ENCODE measurements at regions not wholly inside any gene's neighbourhood (a gene's known extent, or its start where the extent isn't known, plus 50 kb on each side); places are given as distances from the start of the nearest gene placed in this dataset.

- ChIA-PET POLR2A (no interaction called here), RAD21 (ENCODE audit: unreplicated experiment) (no interaction called here), CTCF (no interaction called here), SMC1A (ENCODE audit: uncharacterized antibody, unreplicated experiment) (interaction anchor here (0.9 to 1.0 kb wide), 2 partner anchors 9 to 16 kb away, joined by 3 to 4 read pairs; no protein-coding TSS in a partner anchor)
- Histone ChIP-seq H3K4me3 (no peak overlapping the region), H3K36me3 (ENCODE audit: control insufficient read depth in 2 of 2, insufficient read depth in 2 of 2, low read length in 1 of 2) (no peaks in the 10 kb centered on the region), H3K4me2 (ENCODE audit: control insufficient read depth, insufficient read depth) (no peak overlapping the region), H3K9ac (ENCODE audit: control insufficient read depth, insufficient read depth, low read length) (no peak overlapping the region), H3K27ac (ENCODE audit: control insufficient read depth, insufficient read depth) (no peak overlapping the region), H3K9me3 (replicated peaks; ENCODE audit: control insufficient read depth, insufficient read depth, low read length) (no peaks in the 10 kb centered on the region), H3K79me2 (ENCODE audit: control insufficient read depth, insufficient read depth, low read length) (no peaks in the 10 kb centered on the region), H3K27me3 (replicated peaks in 1 of 2; ENCODE audit: control insufficient read depth in 2 of 2, insufficient read depth in 2 of 2, low read length in 1 of 2) (no peaks in the 10 kb centered on the region), H4K20me1 (ENCODE audit: control insufficient read depth, insufficient read depth) (no peaks in the 10 kb centered on the region), H2AFZ (ENCODE audit: control insufficient read depth, low read depth, low read length) (no peak overlapping the region), H3K4me1 (ENCODE audit: control insufficient read depth, insufficient read depth, low read length) (no peaks in the 10 kb centered on the region)
- WGBS (ENCODE audit: insufficient coverage, insufficient replicate concordance, low lambda C conversion rate, missing lambda C conversion rate), result 44% methylated on average over 2 of the region's 2 CpGs
- ATAC-seq (no peak), FAIRE-seq (no peak), DNase-seq (ENCODE audit: low read depth, low spot score) (no peak)
- BruUV-seq (replicated peaks), result no TSS peak
- in situ Hi-C loops (cut with MboI), result no loop called here
- intact Hi-C loops (cut with micrococcal nuclease; ENCODE audit: unreplicated experiment), result no loop called here
- TF ChIP-seq IRF5 (IDR thresholded peaks at IDR 0.05; ENCODE audit: borderline replicate concordance), result no peak
- no peak for TF ChIP-seq SPI1 (IDR thresholded peaks at IDR 0.05; ENCODE audit: borderline replicate concordance, insufficient read depth, low read depth, low read length)
- no peak for TF ChIP-seq CHD1 (IDR thresholded peaks at IDR 0.05; ENCODE audit: low read depth, low read length)
- TF ChIP-seq SREBF1 (IDR thresholded peaks at IDR 0.05; ENCODE audit: low read length), result no peak
- TF ChIP-seq BACH1 (IDR thresholded peaks at IDR 0.05; ENCODE audit: borderline replicate concordance), result no peak
- TF ChIP-seq KDM1A (IDR thresholded peaks at IDR 0.05; ENCODE audit: borderline replicate concordance), result no peak
- no peak for TF ChIP-seq HDGF (IDR thresholded peaks at IDR 0.05)
- no peak for TF ChIP-seq MTA2 (IDR thresholded peaks at IDR 0.05; ENCODE audit: low read depth)
- no peak for TF ChIP-seq RBBP5 (conservative IDR thresholded peaks at IDR 0.05)
- no peak for TF ChIP-seq YY1 (IDR thresholded peaks at IDR 0.05; ENCODE audit: low read depth, low read length)
- no peak for TF ChIP-seq NKRF (conservative IDR thresholded peaks at IDR 0.05)
- no peak for TF ChIP-seq RFX5 (IDR thresholded peaks at IDR 0.05; ENCODE audit: low read depth, low read length)
These were observed 451.5 kb upstream of the FAM241A start for GRCh38 chr4:111693758-111694157.
